ENCODE measurements at regions not wholly inside any gene's neighbourhood (a gene's known extent, or its start where the extent isn't known, plus 50 kb on each side); places are given as distances from the start of the nearest gene placed in this dataset.

- no peak for TF ChIP-seq EZH2phosphoT487 (IDR thresholded peaks at IDR 0.05; ENCODE audit: insufficient read depth, low read depth)
- no peak for TF ChIP-seq EZH2 (IDR thresholded peaks at IDR 0.05; ENCODE audit: insufficient read depth, poor library complexity, severe bottlenecking)
These were observed 77.4 kb upstream of the OSR1 start for GRCh38 chr2:19435815-19436214.
